BLaER1 (cell line): ENCODE measurements at regions not wholly inside any gene's neighbourhood (a gene's known extent, or its start where the extent isn't known, plus 50 kb on each side); places are given as distances from the start of the nearest gene placed in this dataset.
"Not testable (repeated sequence)": the region's sequence is repeated elsewhere in the genome, so short reads cannot be mapped to it uniquely, and the experiment has no call there.

ENCODE experiments used
- H3K27ac ChIP-seq: shearing (Covaris generic); formaldehyde crosslinking; 2 replicates; pipeline ENCODE4 v1.8.1; 2022
- H3K27me3 ChIP-seq: shearing (Covaris generic); formaldehyde crosslinking; 2 replicates; pipeline ENCODE4 v1.8.1; 2022
- H3K36me3 ChIP-seq: shearing (Covaris generic); formaldehyde crosslinking; 2 replicates; pipeline ENCODE4 v1.8.1; 2022
- H3K4me1 ChIP-seq: shearing (Covaris generic); formaldehyde crosslinking; 2 replicates; pipeline ENCODE4 v1.8.1; 2022
- H3K4me2 ChIP-seq: shearing (Covaris generic); formaldehyde crosslinking; 2 replicates; pipeline ENCODE4 v1.8.1; 2022
- H3K4me3 ChIP-seq: shearing (Covaris generic); formaldehyde crosslinking; 2 replicates; pipeline ENCODE4 v1.8.1; 2022
- H3K9ac ChIP-seq: shearing (Covaris generic); formaldehyde crosslinking; 2 replicates; pipeline ENCODE4 v1.8.1; 2022
- H3K9me3 ChIP-seq: shearing (Covaris generic); formaldehyde crosslinking; 2 replicates; pipeline ENCODE4 v1.8.1; 2022
- H4K20me1 ChIP-seq: shearing (Covaris generic); formaldehyde crosslinking; 2 replicates; pipeline ENCODE4 v1.8.1; 2022
- Cebpa-rat ChIP-seq: shearing (Covaris generic); IDR thresholded peaks from 2 replicates; pipeline ENCODE4 v1.8.1; 2022

- no peaks in the 10 kb centered on the region for H3K36me3 ChIP-seq
- H3K4me3 ChIP-seq, result peak overlapping the region; percentile 49
- peaks cover 50% of the 10 kb centered on the region for H3K27me3 ChIP-seq
- H4K20me1 ChIP-seq, result peaks cover 3% of the 10 kb centered on the region; the same call in 1 of the 2 replicates
- peak overlapping the region; percentile 45; the same call in 1 of the 2 replicates for H3K27ac ChIP-seq
- H3K9me3 ChIP-seq, result no peaks in the 10 kb centered on the region
- peaks cover 78% of the 10 kb centered on the region for H3K4me1 ChIP-seq
- no peak for TF ChIP-seq Cebpa-rat
- peak overlapping the region; percentile 94 for H3K4me2 ChIP-seq
- 0 out of 2 replicates have a peak overlapping the region, but pooled peaks have one; percentile 10 for H3K9ac ChIP-seq
Observed at GRCh38 chr5:1638658-1639400, 115.1 kb upstream of the LPCAT1 start.

- Histone ChIP-seq H3K36me3 (no peaks in the 10 kb centered on the region), H3K9ac (no peak overlapping the region), H3K27me3 (peaks cover 43% of the 10 kb centered on the region), H3K4me2 (peak overlapping the region; percentile 94), H4K20me1 (no peaks in the 10 kb centered on the region), H3K27ac (peak overlapping the region; percentile 49; the same call in 1 of the 2 replicates), H3K4me3 (no peak overlapping the region), H3K4me1 (peaks cover 79% of the 10 kb centered on the region), H3K9me3 (no peaks in the 10 kb centered on the region)
- TF ChIP-seq Cebpa-rat, result no peak
Observed at GRCh38 chr5:1637639-1638481, 114.1 kb upstream of the LPCAT1 start.

GRCh38 chr5:1636981-1637638, 113.3 kb upstream of the LPCAT1 start:
- peak overlapping the region; percentile 94 for H3K4me2 ChIP-seq
- no peak overlapping the region for H3K9ac ChIP-seq
- no peaks in the 10 kb centered on the region for H4K20me1 ChIP-seq
- peaks cover 75% of the 10 kb centered on the region for H3K4me1 ChIP-seq
- H3K36me3 ChIP-seq, result no peaks in the 10 kb centered on the region
- no peak overlapping the region for H3K4me3 ChIP-seq
- H3K27ac ChIP-seq, result peak overlapping the region; percentile 49; the same call in 1 of the 2 replicates
- no peaks in the 10 kb centered on the region for H3K9me3 ChIP-seq
- H3K27me3 ChIP-seq, result peaks cover 41% of the 10 kb centered on the region
- no peak for TF ChIP-seq Cebpa-rat

GRCh38 chr5:1636208-1636770, 112.5 kb upstream of the LPCAT1 start:
- Histone ChIP-seq H3K4me2 (peak overlapping the region; percentile 94), H3K27me3 (peaks cover 40% of the 10 kb centered on the region), H3K4me1 (peaks cover 66% of the 10 kb centered on the region)
- H3K9me3 ChIP-seq, H3K36me3 ChIP-seq, H3K9ac ChIP-seq, H4K20me1 ChIP-seq, H3K4me3 ChIP-seq, H3K27ac ChIP-seq: not testable (repeated sequence)

GRCh38 chr5:1635477-1635876, 111.7 kb upstream of the LPCAT1 start:
- H3K36me3 ChIP-seq, H3K9me3 ChIP-seq, H3K27ac ChIP-seq, H3K4me2 ChIP-seq, H4K20me1 ChIP-seq, H3K4me3 ChIP-seq, H3K9ac ChIP-seq: not testable (repeated sequence)
- peaks cover 58% of the 10 kb centered on the region for H3K4me1 ChIP-seq
- peaks cover 40% of the 10 kb centered on the region for H3K27me3 ChIP-seq

- no peak for TF ChIP-seq Cebpa-rat
- Histone ChIP-seq H3K27me3 (peaks cover 40% of the 10 kb centered on the region), H3K9ac (peak overlapping the region; percentile 73), H3K36me3 (no peaks in the 10 kb centered on the region), H4K20me1 (no peaks in the 10 kb centered on the region), H3K4me3 (peak overlapping the region; percentile 74), H3K9me3 (no peaks in the 10 kb centered on the region), H3K4me1 (peaks cover 46% of the 10 kb centered on the region), H3K27ac (peak overlapping the region; percentile 81), H3K4me2 (peak overlapping the region; percentile 97)
Observed at GRCh38 chr5:1634337-1634661, 110.5 kb upstream of the LPCAT1 start.

GRCh38 chr5:1633605-1634336, 110.0 kb upstream of the LPCAT1 start:
- no peak for TF ChIP-seq Cebpa-rat
- H3K9ac ChIP-seq, result peak overlapping the region; percentile 73
- peaks cover 41% of the 10 kb centered on the region for H3K4me1 ChIP-seq
- no peaks in the 10 kb centered on the region for H3K9me3 ChIP-seq
- no peaks in the 10 kb centered on the region for H4K20me1 ChIP-seq
- peak overlapping the region; percentile 74 for H3K4me3 ChIP-seq
- peak overlapping the region; percentile 81 for H3K27ac ChIP-seq
- H3K27me3 ChIP-seq, result peaks cover 40% of the 10 kb centered on the region
- H3K36me3 ChIP-seq, result no peaks in the 10 kb centered on the region
- H3K4me2 ChIP-seq, result peak overlapping the region; percentile 97

- not testable (repeated sequence) for H3K27ac ChIP-seq, H3K9me3 ChIP-seq, H3K36me3 ChIP-seq, H3K4me2 ChIP-seq, H3K4me3 ChIP-seq, H3K9ac ChIP-seq, H4K20me1 ChIP-seq
- H3K27me3 ChIP-seq, result peaks cover 29% of the 10 kb centered on the region
- H3K4me1 ChIP-seq, result peaks cover 30% of the 10 kb centered on the region
Observed at GRCh38 chr5:1631004-1631403, 107.2 kb upstream of the LPCAT1 start.

GRCh38 chr5:1626397-1626796, 102.6 kb upstream of the LPCAT1 start:
- H3K27me3 ChIP-seq, H3K4me3 ChIP-seq, H3K9ac ChIP-seq, H3K27ac ChIP-seq, H4K20me1 ChIP-seq: not testable (repeated sequence)
- H3K36me3 ChIP-seq, result peaks cover 35% of the 10 kb centered on the region
- peaks cover 16% of the 10 kb centered on the region for H3K4me1 ChIP-seq
- H3K4me2 ChIP-seq, result peak overlapping the region; percentile 45
- peaks cover 35% of the 10 kb centered on the region for H3K9me3 ChIP-seq
